HG03354 (cell line): ENCODE measurements at regions not wholly inside any gene's neighbourhood (a gene's known extent, or its start where the extent isn't known, plus 50 kb on each side); places are given as distances from the start of the nearest gene placed in this dataset.

Experiments
- ATAC-seq: cut with Tn5 transposase; IDR thresholded peaks from one replicate; pipeline ENCODE4 v1.9.1; 2021; ENCODE audit warnings: mild to moderate bottlenecking; ENCODE audit not compliant: unreplicated experiment, poor library complexity, severe bottlenecking

- ATAC-seq, result peak; percentile 62
Observed at GRCh38 chr6:6515691-6516607, 72.6 kb upstream of the LY86 start.

GRCh38 chr6:6516666-6517458, 71.7 kb upstream of the LY86 start:
- ATAC-seq, result no peak

- no peak for ATAC-seq
Observed at GRCh38 chr6:6518631-6519427, 69.7 kb upstream of the LY86 start.

GRCh38 chr6:6521961-6522482, 66.5 kb upstream of the LY86 start:
- ATAC-seq, result no peak

GRCh38 chr6:6522709-6523108, 65.8 kb upstream of the LY86 start:
- no peak for ATAC-seq

- ATAC-seq, result no peak
Observed at GRCh38 chr6:6524951-6525350, 63.6 kb upstream of the LY86 start.

GRCh38 chr6:6525933-6526332, 62.6 kb upstream of the LY86 start:
- ATAC-seq, result no peak

- no peak for ATAC-seq
Observed at GRCh38 chr6:6529275-6529674, 59.2 kb upstream of the LY86 start.

- no peak for ATAC-seq
Observed at GRCh38 chr6:6533176-6533575, 55.3 kb upstream of the LY86 start.

- no peak for ATAC-seq
Observed at GRCh38 chr6:6534399-6534798, 54.1 kb upstream of the LY86 start.

- no peak for ATAC-seq
Observed at GRCh38 chr6:6537488-6538260, 50.8 kb upstream of the LY86 start.

- ATAC-seq, result no peak
Observed at GRCh38 chr6:6538261-6538660, 50.3 kb upstream of the LY86 start.
